ENCODE measurements at regions not wholly inside any gene's neighbourhood (a gene's known extent, or its start where the extent isn't known, plus 50 kb on each side); places are given as distances from the start of the nearest gene placed in this dataset.

DNA sequence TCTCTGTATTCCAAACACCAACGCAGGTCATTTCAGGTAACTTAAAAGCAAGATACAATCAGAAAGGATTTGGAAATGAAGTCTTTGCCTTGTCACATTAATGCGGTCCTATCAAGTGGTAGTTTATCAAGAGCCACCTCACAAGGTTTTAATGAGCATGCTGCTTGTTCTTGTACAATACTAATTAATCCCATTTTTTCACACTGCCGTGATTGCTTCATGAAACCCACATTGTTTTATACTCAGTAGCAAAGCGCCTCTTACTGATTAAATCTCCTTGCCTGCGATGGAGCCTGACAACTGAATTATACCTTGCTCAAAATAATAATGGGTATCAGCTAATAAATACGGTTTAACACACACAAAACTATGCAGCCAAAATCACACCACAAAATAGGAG, 234.1 kb upstream of the TSHZ2 start:
- no peak overlapping the region for H4K8ac ChIP-seq (ENCODE audit: extremely low read depth, insufficient read depth, low read length)
- no peak overlapping the region for H3K4ac ChIP-seq (replicated peaks; ENCODE audit: insufficient read length, low read depth, low read length)
- no peaks in the 10 kb centered on the region for H3K23me2 ChIP-seq (ENCODE audit: low read depth, low read length)
- FAIRE-seq (no peak), DNase-seq (ENCODE audit: low read depth in 1 of 2, low spot score in 2 of 2) (no peak)
- no peaks in the 10 kb centered on the region for H3K4me1 ChIP-seq (replicated peaks in 1 of 4; ENCODE audit: control insufficient read depth in 3 of 4, insufficient read depth in 4 of 4, low read length in 3 of 4)
- H2BK20ac ChIP-seq (ENCODE audit: low read length), result no peak overlapping the region
- no peaks in the 10 kb centered on the region for H3K9me3 ChIP-seq (ENCODE audit: insufficient read depth in 2 of 2, low read depth in 1 of 2, low read length in 1 of 2)
- 93% methylated on average over 6 of the region's 6 CpGs; no CpG with 5 or more reads in 1 of the 2 experiments for WGBS, 2 experiments (ENCODE audit: extremely low coverage in 1 of 2, insufficient coverage in 1 of 2, insufficient read length in 1 of 2, insufficient replicate concordance in 2 of 2, low coverage in 1 of 2, low lambda C conversion rate in 2 of 2, missing lambda C conversion rate in 1 of 2)
- no peak overlapping the region for H3K4me3 ChIP-seq (ENCODE audit: extremely low read depth in 1 of 4, insufficient read depth in 2 of 4, low read depth in 3 of 4, low read length in 4 of 4)
- no peaks in the 10 kb centered on the region for H4K20me1 ChIP-seq (replicated peaks in 1 of 2; ENCODE audit: control insufficient read depth in 1 of 2, insufficient read depth in 2 of 2, low read length in 2 of 2)
- H2BK5ac ChIP-seq (ENCODE audit: low read depth, low read length), result no peak overlapping the region
- no peak overlapping the region for H3K9ac ChIP-seq (replicated peaks in 1 of 4; ENCODE audit: extremely low read depth in 1 of 4, low read depth in 3 of 4, low read length in 3 of 4)
- no peak overlapping the region for H3K4me2 ChIP-seq (ENCODE audit: insufficient read depth in 1 of 2, low read depth in 2 of 2, low read length in 2 of 2)
- H2AFZ ChIP-seq (ENCODE audit: low read length), result no peak overlapping the region; the same call in 1 of the 2 replicates
- H4K91ac ChIP-seq (replicated peaks; ENCODE audit: insufficient read length, low read length), result no peak overlapping the region
- no peak overlapping the region for H2BK15ac ChIP-seq (ENCODE audit: low read length)
- H3K18ac ChIP-seq (ENCODE audit: extremely low read depth, low read length), result no peak overlapping the region
- H3K79me1 ChIP-seq (ENCODE audit: low read depth, low read length), result no peaks in the 10 kb centered on the region
- POLR2A ChIA-PET (ENCODE audit: partially characterized antibody), result no interaction called here
- no peak overlapping the region for H4K5ac ChIP-seq (ENCODE audit: insufficient read length, low read depth, low read length)
- H3K56ac ChIP-seq (replicated peaks; ENCODE audit: insufficient read length, low read depth, low read length), result no peak overlapping the region
- no peaks in the 10 kb centered on the region for H3K36me3 ChIP-seq (ENCODE audit: control insufficient read depth in 2 of 4, insufficient read depth in 4 of 4, low read length in 3 of 4)
- no peak overlapping the region for H2BK12ac ChIP-seq (ENCODE audit: low read depth, low read length)
- no peaks in the 10 kb centered on the region for H3K27me3 ChIP-seq (replicated peaks in 1 of 4; ENCODE audit: control insufficient read depth in 3 of 4, extremely low read depth in 1 of 4, insufficient read depth in 3 of 4, low read length in 3 of 4)
- no peaks in the 10 kb centered on the region for H3K79me2 ChIP-seq (ENCODE audit: control insufficient read depth in 1 of 2, insufficient read depth in 2 of 2, low read length in 2 of 2)
- no peak overlapping the region for H3K14ac ChIP-seq (ENCODE audit: insufficient read length)
- no peak overlapping the region for H2BK120ac ChIP-seq (replicated peaks; ENCODE audit: low read depth, low read length)
- CTCF ChIA-PET (ENCODE audit: partially characterized antibody), result interaction anchor here (1.9 kb wide), 1 partner anchor 10 kb away, joined by 7 read pairs; no protein-coding TSS in a partner anchor
- H3K23ac ChIP-seq (ENCODE audit: insufficient read length), result no peak overlapping the region
- no peak overlapping the region for H3K27ac ChIP-seq (ENCODE audit: low read depth, low read length)
- H2AK5ac ChIP-seq (ENCODE audit: low read depth, low read length), result no peak overlapping the region
- TF ChIP-seq, protein P1, sequence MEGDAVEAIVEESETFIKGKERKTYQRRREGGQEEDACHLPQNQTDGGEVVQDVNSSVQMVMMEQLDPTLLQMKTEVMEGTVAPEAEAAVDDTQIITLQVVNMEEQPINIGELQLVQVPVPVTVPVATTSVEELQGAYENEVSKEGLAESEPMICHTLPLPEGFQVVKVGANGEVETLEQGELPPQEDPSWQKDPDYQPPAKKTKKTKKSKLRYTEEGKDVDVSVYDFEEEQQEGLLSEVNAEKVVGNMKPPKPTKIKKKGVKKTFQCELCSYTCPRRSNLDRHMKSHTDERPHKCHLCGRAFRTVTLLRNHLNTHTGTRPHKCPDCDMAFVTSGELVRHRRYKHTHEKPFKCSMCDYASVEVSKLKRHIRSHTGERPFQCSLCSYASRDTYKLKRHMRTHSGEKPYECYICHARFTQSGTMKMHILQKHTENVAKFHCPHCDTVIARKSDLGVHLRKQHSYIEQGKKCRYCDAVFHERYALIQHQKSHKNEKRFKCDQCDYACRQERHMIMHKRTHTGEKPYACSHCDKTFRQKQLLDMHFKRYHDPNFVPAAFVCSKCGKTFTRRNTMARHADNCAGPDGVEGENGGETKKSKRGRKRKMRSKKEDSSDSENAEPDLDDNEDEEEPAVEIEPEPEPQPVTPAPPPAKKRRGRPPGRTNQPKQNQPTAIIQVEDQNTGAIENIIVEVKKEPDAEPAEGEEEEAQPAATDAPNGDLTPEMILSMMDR (IDR thresholded peaks at IDR 0.05; ENCODE audit: control extremely low read depth in 1 of 3, insufficient read depth in 1 of 3, low read depth in 1 of 3, low read length in 3 of 3), result no peak
- TF ChIP-seq CHD2 (IDR thresholded peaks at IDR 0.05; ENCODE audit: low read length) (no peak), KDM4A (IDR thresholded peaks at IDR 0.05; ENCODE audit: low read depth, low read length, severe bottlenecking) (no peak), SIX5 (IDR thresholded peaks at IDR 0.05; ENCODE audit: low read depth, low read length) (no peak), CEBPB (IDR thresholded peaks at IDR 0.05; ENCODE audit: low read depth, low read length) (no peak), SIN3A (conservative IDR thresholded peaks at IDR 0.05 in 1 of 2, IDR thresholded peaks at IDR 0.05 in 1 of 2; ENCODE audit: low read depth in 1 of 2, low read length in 2 of 2) (no peak), JUN (IDR thresholded peaks at IDR 0.05; ENCODE audit: low read depth, low read length) (no peak), POU5F1 (IDR thresholded peaks at IDR 0.05; ENCODE audit: low read depth, low read length) (no peak), EP300 (IDR thresholded peaks at IDR 0.05; ENCODE audit: borderline replicate concordance in 1 of 2, low read depth in 2 of 2, low read length in 2 of 2) (no peak), SUZ12 (IDR thresholded peaks at IDR 0.05; ENCODE audit: low read length) (no peak), KDM5A (IDR thresholded peaks at IDR 0.05; ENCODE audit: low read length) (no peak), HDAC6 (IDR thresholded peaks at IDR 0.05; ENCODE audit: low read depth, low read length) (no peak)

Measured in H1 (cell line).